Astrocyte of the spinal cord (primary cell): ENCODE measurements at regions not wholly inside any gene's neighbourhood (a gene's known extent, or its start where the extent isn't known, plus 50 kb on each side); places are given as distances from the start of the nearest gene placed in this dataset.

Experiments
- DNase-seq: peaks from one replicate; pipeline ENCODE4 v3.0.0; 2011; ENCODE audit warnings: low read depth, low spot score
- H3K4me3 ChIP-seq: 2 replicates; pipeline ENCODE4 v1.5.1; 2011; ENCODE audit warnings: low read depth, mild to moderate bottlenecking, low read length, moderate library complexity
- in situ Hi-C: cut with HindIII; loops from 2 replicates; pipeline ENCODE4 v1.10.0; 2017; ENCODE audit warnings: low sequenced_read_pairs
- TF ChIP-seq, protein P1 (sequence below): IDR thresholded peaks from 2 replicates; pipeline ENCODE4 v1.5.1; 2012; ENCODE audit warnings: low read depth, mild to moderate bottlenecking, low read length, inconsistent platforms

DNA sequence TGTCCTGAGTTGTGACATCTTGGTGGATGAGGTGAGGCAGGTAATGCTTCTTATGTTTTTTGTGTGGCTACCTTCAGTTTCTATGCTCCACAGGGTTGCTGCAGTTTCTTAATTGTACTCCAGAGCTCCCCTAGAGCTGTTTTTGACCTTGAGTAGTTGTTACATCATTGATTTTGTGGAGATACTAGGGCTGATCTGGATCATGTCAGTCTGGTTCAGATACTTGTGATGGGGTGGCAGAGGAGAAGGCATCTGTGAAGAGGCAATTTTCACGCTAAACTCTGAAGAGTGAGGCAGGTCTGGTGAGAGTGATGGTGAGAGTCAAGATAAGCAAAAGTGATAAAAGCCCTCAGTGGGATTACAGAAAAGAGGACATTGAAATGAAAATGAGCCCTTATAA lies 1180.2 kb downstream of the RAPGEF2 start:
- no peak for DNase-seq
- in situ Hi-C loops = no loop called here
- TF ChIP-seq, protein P1, sequence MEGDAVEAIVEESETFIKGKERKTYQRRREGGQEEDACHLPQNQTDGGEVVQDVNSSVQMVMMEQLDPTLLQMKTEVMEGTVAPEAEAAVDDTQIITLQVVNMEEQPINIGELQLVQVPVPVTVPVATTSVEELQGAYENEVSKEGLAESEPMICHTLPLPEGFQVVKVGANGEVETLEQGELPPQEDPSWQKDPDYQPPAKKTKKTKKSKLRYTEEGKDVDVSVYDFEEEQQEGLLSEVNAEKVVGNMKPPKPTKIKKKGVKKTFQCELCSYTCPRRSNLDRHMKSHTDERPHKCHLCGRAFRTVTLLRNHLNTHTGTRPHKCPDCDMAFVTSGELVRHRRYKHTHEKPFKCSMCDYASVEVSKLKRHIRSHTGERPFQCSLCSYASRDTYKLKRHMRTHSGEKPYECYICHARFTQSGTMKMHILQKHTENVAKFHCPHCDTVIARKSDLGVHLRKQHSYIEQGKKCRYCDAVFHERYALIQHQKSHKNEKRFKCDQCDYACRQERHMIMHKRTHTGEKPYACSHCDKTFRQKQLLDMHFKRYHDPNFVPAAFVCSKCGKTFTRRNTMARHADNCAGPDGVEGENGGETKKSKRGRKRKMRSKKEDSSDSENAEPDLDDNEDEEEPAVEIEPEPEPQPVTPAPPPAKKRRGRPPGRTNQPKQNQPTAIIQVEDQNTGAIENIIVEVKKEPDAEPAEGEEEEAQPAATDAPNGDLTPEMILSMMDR = no peak
- no peak overlapping the region for H3K4me3 ChIP-seq

DNA sequence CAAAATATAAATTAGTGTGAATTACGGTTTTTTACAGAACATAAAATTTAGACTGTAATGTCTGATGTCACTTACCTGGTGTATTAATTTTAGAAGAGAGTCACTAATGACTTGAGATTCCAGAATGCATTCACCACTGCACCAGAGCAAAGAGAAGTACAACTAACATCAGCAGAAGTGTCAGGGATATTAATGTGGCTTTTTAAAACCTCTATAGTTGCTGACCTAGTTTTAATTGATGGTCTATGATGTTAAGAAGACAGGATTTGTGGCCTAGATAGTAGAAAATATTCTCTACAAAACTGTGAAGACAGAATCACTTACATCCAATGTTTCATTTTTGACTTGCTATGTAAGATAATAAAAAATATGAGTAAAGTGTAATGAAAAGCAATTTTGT lies 1181.6 kb downstream of the RAPGEF2 start:
- TF ChIP-seq, protein P1 = no peak
- DNase-seq = no peak
- in situ Hi-C loops = no loop called here
- H3K4me3 ChIP-seq = no peak overlapping the region

DNA sequence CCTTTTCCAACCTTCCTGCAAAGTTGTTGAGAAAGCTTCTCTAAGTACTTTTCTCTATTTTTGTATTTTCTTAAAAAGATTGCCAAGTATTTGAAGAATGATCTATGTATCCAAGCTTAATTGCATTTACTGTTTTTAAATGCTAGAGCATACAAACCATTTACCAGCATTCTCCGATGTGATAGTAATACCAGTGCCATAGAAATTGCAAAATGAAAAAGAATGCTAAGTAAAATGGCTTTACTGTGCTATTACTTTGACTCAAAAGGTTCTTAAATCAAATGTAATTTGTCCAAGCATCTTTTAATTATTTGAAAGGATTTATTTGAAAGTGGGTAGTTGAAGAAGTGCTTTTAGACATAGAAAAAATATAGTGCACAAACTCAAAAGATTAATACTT lies 1183.2 kb downstream of the RAPGEF2 start:
- no peak for DNase-seq
- H3K4me3 ChIP-seq = no peak overlapping the region
- TF ChIP-seq, protein P1 = no peak
- in situ Hi-C loops = no loop called here

DNA sequence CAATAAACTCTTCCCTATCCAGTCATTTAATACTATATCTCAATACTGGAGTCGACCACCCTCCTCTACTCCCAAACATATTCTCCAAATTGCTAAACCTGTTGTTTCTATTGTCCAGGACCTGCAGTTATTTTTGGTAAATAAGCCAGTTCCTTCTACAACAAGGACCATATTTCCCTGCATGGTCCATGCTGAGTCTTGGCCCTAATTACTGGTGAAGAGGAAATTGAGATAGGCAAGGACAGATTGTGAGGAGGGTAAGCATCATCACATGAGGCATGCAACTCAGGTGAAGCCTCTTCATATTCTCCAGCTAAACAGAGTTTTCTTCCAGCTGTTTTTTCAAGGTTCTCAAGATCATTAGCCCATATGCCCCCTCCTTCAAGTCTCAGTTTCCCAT lies 1193.6 kb downstream of the RAPGEF2 start:
- no peak overlapping the region for H3K4me3 ChIP-seq
- TF ChIP-seq, protein P1 = no peak
- in situ Hi-C loops = no loop called here
- DNase-seq = no peak

DNA sequence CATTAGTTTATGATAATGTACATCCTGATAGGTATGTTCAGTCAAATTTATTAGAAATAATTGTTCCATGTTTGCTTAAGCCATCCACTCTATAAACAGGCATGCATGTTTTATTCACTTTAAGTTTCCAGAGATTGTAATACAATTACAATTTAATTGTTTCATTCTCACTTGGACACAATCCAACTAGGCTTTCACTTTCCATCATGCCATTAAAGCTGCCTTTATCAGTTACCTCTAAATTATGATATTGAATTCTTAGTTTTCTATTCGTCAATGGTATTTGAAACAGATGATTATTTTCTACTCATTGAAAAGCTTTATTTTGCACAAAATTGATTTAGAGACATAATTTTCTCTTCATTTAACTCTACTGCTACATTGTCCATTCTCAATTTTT lies 1196.3 kb downstream of the RAPGEF2 start:
- DNase-seq = no peak
- no peak overlapping the region for H3K4me3 ChIP-seq
- TF ChIP-seq, protein P1 = no peak
- in situ Hi-C loops = no loop called here

DNA sequence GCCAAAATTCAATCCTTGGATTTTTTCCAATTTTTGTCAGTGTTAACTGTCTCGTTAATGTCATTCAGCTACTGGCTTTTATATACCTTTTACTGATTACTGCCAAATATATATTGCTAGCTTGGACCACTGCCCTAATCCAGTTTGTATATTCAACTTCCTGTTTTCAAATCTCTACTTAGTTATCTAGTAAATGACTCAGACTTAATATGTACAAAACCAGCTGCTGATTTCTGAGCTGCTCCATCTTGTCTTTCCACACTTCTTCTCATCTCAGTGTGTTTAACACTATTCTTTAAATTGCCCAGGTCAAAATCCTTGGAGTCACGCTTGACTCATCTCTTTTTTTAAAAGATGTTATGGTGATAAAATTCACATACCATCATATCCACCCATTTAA lies 1196.7 kb downstream of the RAPGEF2 start:
- in situ Hi-C loops = no loop called here
- TF ChIP-seq, protein P1 = no peak
- no peak overlapping the region for H3K4me3 ChIP-seq
- DNase-seq = no peak

DNA sequence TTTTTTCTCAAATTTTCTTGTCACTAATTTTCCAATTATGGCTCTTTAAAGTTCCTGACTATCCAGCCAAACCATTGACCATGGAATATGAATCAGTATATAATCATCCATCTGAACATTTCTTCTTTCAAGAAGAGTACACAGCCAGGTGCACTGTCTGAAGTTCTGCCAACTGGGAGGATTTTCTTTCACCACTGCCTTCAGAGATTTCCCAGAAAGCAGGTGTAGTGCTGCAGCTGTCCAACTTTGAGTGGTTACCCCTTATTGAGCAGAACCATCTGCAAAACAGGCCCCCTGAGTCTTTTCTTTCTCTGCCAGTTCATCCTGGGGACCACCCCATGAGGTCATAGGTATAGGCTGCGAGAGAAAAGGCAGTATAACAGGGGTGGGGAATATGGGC lies 1213.2 kb downstream of the RAPGEF2 start:
- DNase-seq = no peak
- H3K4me3 ChIP-seq = no peak overlapping the region
- TF ChIP-seq, protein P1 = no peak
- in situ Hi-C loops = no loop called here
